IMR-90 (cell line): ENCODE measurements at regions not wholly inside any gene's neighbourhood (a gene's known extent, or its start where the extent isn't known, plus 50 kb on each side); places are given as distances from the start of the nearest gene placed in this dataset.
A peak's percentile ranks its signal among the peaks of the same experiment; 100 is the strongest.

Experiments used
- ATAC-seq: fragments of 200-7000 bp; cut with Tn5 transposase; 2 replicates; pipeline ENCODE4 v1.9.1; 2020; ENCODE audit warnings: low read depth, mild to moderate bottlenecking, moderate library complexity
- BruUV-seq: library from RNA; stranded (reverse); fragments of 400-500 nt; replicated peaks from 2 replicates; lab custom pipeline; 2021; lab: Mats Ljungman, UMichigan
- CTCF ChIA-PET: fragments of 300-600 bp; formaldehyde crosslinking; extraction: SDS; loops from one replicate; lab custom pipeline; 2021; ENCODE audit warnings: antibody characterized with exemption; lab: Yijun Ruan, JAX
- POLR2A ChIA-PET: fragments of 300-600 bp; sonication (Branson Sonifier 250); formaldehyde crosslinking; loops from one replicate; lab custom pipeline; 2022; ENCODE audit warnings: antibody characterized with exemption; ENCODE audit not compliant: unreplicated experiment; lab: Charles Lee
- DNase-seq: peaks from one replicate; pipeline ENCODE4 v3.0.0; 2013
- H2AFZ ChIP-seq: replicated peaks from 2 replicates; pipeline ENCODE3; 2013; ENCODE audit warnings: low read length, mild to moderate bottlenecking; ENCODE audit not compliant: poor library complexity
- H2AK5ac ChIP-seq: 2 replicates; pipeline ENCODE4 v1.6.1; 2013; ENCODE audit warnings: low read depth, low read length, inconsistent platforms
- H2AK9ac ChIP-seq: replicated peaks from 2 replicates; pipeline ENCODE3; 2013; ENCODE audit warnings: mild to moderate bottlenecking, low read depth, low read length, moderate library complexity; ENCODE audit not compliant: poor library complexity
- H2BK120ac ChIP-seq: 2 replicates; pipeline ENCODE4 v1.6.1; 2013; ENCODE audit warnings: low read depth, low read length, inconsistent platforms
- H2BK15ac ChIP-seq: 3 replicates; pipeline ENCODE4 v1.6.1; 2013; ENCODE audit warnings: low read depth, low read length, inconsistent platforms
- H2BK20ac ChIP-seq: 2 replicates; pipeline ENCODE4 v1.6.1; 2013; ENCODE audit warnings: low read depth, mild to moderate bottlenecking, inconsistent platforms, low read length, moderate library complexity
- H2BK5ac ChIP-seq: 2 replicates; pipeline ENCODE4 v1.6.1; 2013; ENCODE audit warnings: mild to moderate bottlenecking, low read depth, low read length, inconsistent platforms; ENCODE audit not compliant: poor library complexity, severe bottlenecking
- H3K14ac ChIP-seq: replicated peaks from 2 replicates; pipeline ENCODE4 v1.6.1; 2013; ENCODE audit warnings: low read depth, low read length, inconsistent platforms
- H3K18ac ChIP-seq: 2 replicates; pipeline ENCODE4 v1.6.1; 2013; ENCODE audit warnings: low read depth, low read length, control low read depth
- H3K23ac ChIP-seq: 2 replicates; pipeline ENCODE4 v1.6.1; 2013; ENCODE audit warnings: low read depth, low read length, inconsistent platforms
- H3K27ac ChIP-seq: 2 replicates; pipeline ENCODE4 v1.5.1; 2013; ENCODE audit warnings: mild to moderate bottlenecking, control low read depth, low read length; ENCODE audit not compliant: insufficient read depth
- H3K27me3 ChIP-seq: 2 replicates; pipeline ENCODE4 v1.6.1; 2013; ENCODE audit warnings: low read length; ENCODE audit not compliant: control insufficient read depth, insufficient read depth
- H3K36me3 ChIP-seq: 2 replicates; pipeline ENCODE4 v1.6.1; 2013; ENCODE audit warnings: low read length, mixed read lengths; ENCODE audit not compliant: control insufficient read depth, insufficient read depth
- H3K4ac ChIP-seq: 2 replicates; pipeline ENCODE4 v1.6.1; 2013; ENCODE audit warnings: low read depth, low read length, inconsistent platforms
- H3K4me1 ChIP-seq: 2 replicates; pipeline ENCODE4 v1.6.1; 2013; ENCODE audit warnings: low read length, mixed read lengths; ENCODE audit not compliant: control insufficient read depth, insufficient read depth
- H3K4me2 ChIP-seq: 2 replicates; pipeline ENCODE4 v1.6.1; 2013; ENCODE audit warnings: low read depth, mild to moderate bottlenecking, control low read depth, low read length, moderate library complexity
- H3K4me3 ChIP-seq: 2 replicates; pipeline ENCODE4 v1.5.1; 2013; ENCODE audit warnings: low read depth, mild to moderate bottlenecking, control low read depth, low read length, moderate library complexity; ENCODE audit not compliant: insufficient read depth
- H3K56ac ChIP-seq: 2 replicates; pipeline ENCODE4 v1.6.1; 2013; ENCODE audit warnings: low read length, inconsistent platforms; ENCODE audit not compliant: insufficient read depth; ENCODE audit errors: extremely low read depth
- H3K79me1 ChIP-seq, 2 experiments: 2 replicates each; pipeline ENCODE4 v1.6.1; 2013; ENCODE audit warnings: low read length in 2 of 2, inconsistent platforms in 1 of 2, low read depth in 1 of 2
- H3K9ac ChIP-seq: 2 replicates; pipeline ENCODE4 v1.6.1; 2013; ENCODE audit warnings: low read depth, low read length, control low read depth
- H3K9me1 ChIP-seq: 2 replicates; pipeline ENCODE4 v1.6.1; 2013; ENCODE audit warnings: low read length, inconsistent platforms; ENCODE audit not compliant: insufficient read depth
- H3K9me3 ChIP-seq: 2 replicates; pipeline ENCODE4 v1.6.1; 2013; ENCODE audit warnings: low read length; ENCODE audit not compliant: control insufficient read depth, insufficient read depth
- H4K20me1 ChIP-seq: 2 replicates; pipeline ENCODE4 v1.6.1; 2013; ENCODE audit warnings: low read length, inconsistent platforms; ENCODE audit not compliant: insufficient read depth
- H4K5ac ChIP-seq: 2 replicates; pipeline ENCODE4 v1.6.1; 2013; ENCODE audit warnings: mild to moderate bottlenecking, low read depth, low read length, control low read depth
- H4K8ac ChIP-seq, 2 experiments: 2 replicates each; pipeline ENCODE4 v1.6.1; 2013; ENCODE audit warnings: low read depth in 2 of 2, low read length in 2 of 2, control low read depth in 1 of 2, inconsistent platforms in 1 of 2
- H4K91ac ChIP-seq: 2 replicates; pipeline ENCODE4 v1.6.1; 2013; ENCODE audit warnings: low read depth, low read length, inconsistent platforms; ENCODE audit not compliant: insufficient read depth
- BHLHE40 ChIP-seq: fragments of 150-350 bp; IDR thresholded peaks from 2 replicates; pipeline ENCODE4 v1.6.1; 2016; ENCODE audit warnings: mild to moderate bottlenecking, low read depth, low read length
- CEBPB ChIP-seq: IDR thresholded peaks from 2 replicates; pipeline ENCODE4 v1.6.1; 2012; ENCODE audit warnings: low read depth, low read length, improper control_type of control experiment
- FOS ChIP-seq: fragments of 150-350 bp; IDR thresholded peaks from 2 replicates; pipeline ENCODE4 v1.6.1; 2016; ENCODE audit warnings: low read depth, low read length
- MAFK ChIP-seq: IDR thresholded peaks from 2 replicates; pipeline ENCODE4 v1.6.1; 2012; ENCODE audit warnings: low read depth, low read length, improper control_type of control experiment
- RAD21 ChIP-seq: IDR thresholded peaks from 2 replicates; pipeline ENCODE4 v1.6.1; 2012; ENCODE audit warnings: low read length, improper control_type of control experiment
- SMC3 ChIP-seq: fragments of 150-350 bp; IDR thresholded peaks from 2 replicates; pipeline ENCODE4 v1.6.1; 2016; ENCODE audit warnings: low read depth, mild to moderate bottlenecking, antibody characterized with exemption, low read length, moderate library complexity
- WGBS, 2 experiments: methylation state at CpG; one replicate each; pipeline versions ENCODE4 v1.1.5 to v1.1.7; 2013; ENCODE audit warnings: missing lambda C conversion rate in 2 of 2; ENCODE audit not compliant: insufficient read length in 1 of 2; ENCODE audit errors: extremely low coverage in 2 of 2; 5-methylcytosine and 5-hydroxymethylcytosine counted together
- dilution Hi-C: fragments of 300-500 bp; cut with HindIII; formaldehyde crosslinking; loops from one replicate; pipeline ENCODE4 v1.14.3; 2018; ENCODE audit warnings: low sequenced_read_pairs; ENCODE audit not compliant: unreplicated experiment
- in situ Hi-C: fragments of 300-500 bp; cut with MboI; formaldehyde crosslinking; loops from 3 replicates; pipeline ENCODE4 v1.14.3; 2019; ENCODE audit warnings: low sequenced_read_pairs, inconsistent platforms, mixed read lengths
- intact Hi-C: fragments of 100-400 bp; cut with micrococcal nuclease; formaldehyde crosslinking; loops from 2 replicates; pipeline ENCODE4 v1.10.0; 2022

GRCh38 chr6:48423640-48424365 lies 312.8 kb upstream of the PTCHD4 start:
- H2AK5ac ChIP-seq = no peak overlapping the region
- dilution Hi-C loops = no loop called here
- no peak overlapping the region for H3K14ac ChIP-seq
- H3K9me3 ChIP-seq = 0 out of 2 replicates have a peak, but pooled peaks cover 2% of the 10 kb centered on the region
- no peak overlapping the region for H3K4me3 ChIP-seq
- POLR2A ChIA-PET = no interaction called here
- no CpG with 5 or more reads among the region's 1 CpG for WGBS, 2 experiments
- H3K23ac ChIP-seq = no peak overlapping the region
- peak; percentile 40 for ATAC-seq
- no peak overlapping the region for H2AK9ac ChIP-seq
- no peak overlapping the region; the same call in 1 of the 2 replicates for H3K18ac ChIP-seq
- H3K27me3 ChIP-seq = no peaks in the 10 kb centered on the region
- H3K4me2 ChIP-seq = no peak overlapping the region
- BruUV-seq = no TSS peak
- H4K8ac ChIP-seq = no peak overlapping the region
- H2BK15ac ChIP-seq = no peak overlapping the region; the same call in 2 of the 3 replicates
- peak overlapping the region; percentile 33; the same call in 1 of the 2 replicates for H2BK20ac ChIP-seq
- no peak overlapping the region; the same call in 1 of the 2 replicates for H3K56ac ChIP-seq
- peak; percentile 65 for DNase-seq
- H3K79me1 ChIP-seq = no peaks in the 10 kb centered on the region
- H2BK5ac ChIP-seq = peak overlapping the region; percentile 42
- CTCF ChIA-PET = interaction anchor here (0.7 kb wide), 1 partner anchor 42 kb away, joined by 3 read pairs; no protein-coding TSS in a partner anchor
- H2BK120ac ChIP-seq = no peak overlapping the region
- H3K4me1 ChIP-seq = peaks cover 3% of the 10 kb centered on the region; the same call in 1 of the 2 replicates
- 0 out of 2 replicates have a peak, but pooled peaks have one; percentile 7 for TF ChIP-seq CEBPB
- TF ChIP-seq BHLHE40 = 0 out of 2 replicates have a peak, but pooled peaks have one; percentile 6
- TF ChIP-seq RAD21 = no peak
- no peak for TF ChIP-seq SMC3
- TF ChIP-seq MAFK = peak; percentile 39
- 0 out of 2 replicates have a peak, but pooled peaks have one; percentile 18 for TF ChIP-seq FOS
- H3K36me3 ChIP-seq = no peaks in the 10 kb centered on the region
- H4K91ac ChIP-seq = no peak overlapping the region; the same call in 1 of the 2 replicates
- intact Hi-C loops = no loop called here
- H3K4ac ChIP-seq = no peak overlapping the region
- no peak overlapping the region for H3K27ac ChIP-seq
- H4K20me1 ChIP-seq = no peaks in the 10 kb centered on the region
- H3K9me1 ChIP-seq = peaks cover 2% of the 10 kb centered on the region; the same call in 1 of the 2 replicates
- H2AFZ ChIP-seq = no peak overlapping the region
- H3K9ac ChIP-seq = no peak overlapping the region
- in situ Hi-C loops = no loop called here
- no peak overlapping the region for H4K5ac ChIP-seq
